Panc1 (cell line): ENCODE measurements at regions not wholly inside any gene's neighbourhood (a gene's known extent, or its start where the extent isn't known, plus 50 kb on each side); places are given as distances from the start of the nearest gene placed in this dataset.

Experiments
- CTCF ChIP-seq: fragments of 450-650 bp; IDR thresholded peaks from 2 replicates; pipeline ENCODE4 v1.5.1; 2017; ENCODE audit warnings: mild to moderate bottlenecking
- POLR2AphosphoS5 ChIP-seq: IDR thresholded peaks from 2 replicates; pipeline ENCODE4 v1.6.1; 2012; ENCODE audit warnings: mild to moderate bottlenecking, low read depth, low read length, moderate library complexity
- REST ChIP-seq, 2 experiments: IDR thresholded peaks; 2 replicates each; pipeline ENCODE4 v1.6.1; 2011 to 2012; ENCODE audit warnings: low read depth in 2 of 2, control low read depth in 1 of 2, low read length in 1 of 2, mild to moderate bottlenecking in 1 of 2, moderate library complexity in 1 of 2; ENCODE audit not compliant: insufficient read depth in 1 of 2
- SIN3A ChIP-seq: IDR thresholded peaks from 2 replicates; pipeline ENCODE4 v1.6.1; 2012; ENCODE audit warnings: low read depth, mild to moderate bottlenecking, low read length, moderate library complexity, borderline replicate concordance; ENCODE audit not compliant: insufficient read depth

GRCh38 chr3:164526250-164526649, 552.0 kb downstream of the SI start:
- TF ChIP-seq POLR2AphosphoS5 (no peak), CTCF (no peak), SIN3A (no peak), REST (IDR thresholded peaks at IDR 0.05; ENCODE audit: insufficient read depth in 1 of 2, low read depth in 2 of 2, low read length in 1 of 2) (no peak)
